ENCODE measurements at regions not wholly inside any gene's neighbourhood (a gene's known extent, or its start where the extent isn't known, plus 50 kb on each side); places are given as distances from the start of the nearest gene placed in this dataset.

DNA sequence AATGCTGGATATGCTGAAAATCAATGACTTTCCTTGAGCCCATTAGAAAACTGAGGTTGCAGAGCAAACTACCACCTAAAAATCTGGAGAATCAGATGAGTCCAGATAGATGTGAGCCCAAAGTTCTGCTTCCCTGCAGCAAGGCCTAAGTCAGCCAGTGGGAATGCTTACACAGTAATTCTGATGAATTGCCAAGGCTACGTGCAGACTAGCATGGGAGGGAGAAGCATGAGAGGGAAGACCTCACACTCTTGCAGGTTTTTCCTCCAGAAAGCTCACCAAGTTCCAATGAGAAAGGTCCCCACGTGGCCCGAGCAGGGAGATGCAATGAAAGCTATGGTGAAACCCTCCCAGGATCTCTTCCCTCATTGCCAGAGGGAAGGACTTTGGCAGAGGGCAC, 104.8 kb upstream of the SIRPA start:
- DNase-seq (ENCODE audit: low spot score): no peak

DNA sequence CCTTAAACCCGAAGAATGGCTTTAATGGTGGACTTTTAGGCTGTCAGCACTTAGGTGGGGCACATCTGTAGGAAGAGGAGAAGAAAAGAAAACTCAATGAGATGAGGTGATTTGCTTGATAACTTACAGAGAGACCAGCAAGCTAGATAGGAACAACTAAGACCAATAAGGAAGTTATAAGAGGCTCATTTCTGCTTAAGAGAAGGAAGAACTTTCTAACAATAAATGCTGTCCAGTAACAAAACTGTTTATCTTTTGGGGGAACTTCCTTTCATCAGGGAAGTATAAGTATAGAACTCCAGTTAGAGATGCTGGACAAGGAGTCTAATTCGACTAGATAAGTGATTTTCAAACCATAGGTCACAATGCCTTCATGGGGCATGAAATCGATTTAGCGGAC, 107.2 kb upstream of the SIRPA start:
- no peak for DNase-seq (ENCODE audit: low spot score)

DNA sequence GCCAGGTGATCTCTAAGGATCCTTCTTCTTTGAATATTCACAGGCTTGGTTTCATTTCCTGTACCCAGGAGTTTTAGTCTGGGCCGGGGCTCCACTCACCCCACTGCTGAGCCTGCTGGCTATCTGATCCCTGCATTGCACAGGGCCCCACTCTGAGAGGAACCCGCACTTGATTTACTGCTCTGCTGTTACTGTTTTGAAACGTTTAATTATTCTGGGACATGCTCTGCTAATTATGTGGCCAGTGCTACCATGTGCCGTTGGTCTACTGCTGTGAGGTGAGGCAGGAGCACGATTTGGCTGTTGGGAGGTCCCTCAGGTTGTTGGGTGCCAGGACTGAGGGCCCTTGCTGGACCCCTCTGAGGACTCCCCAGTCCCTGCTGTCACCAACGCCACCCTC, 108.7 kb upstream of the SIRPA start:
- no peak for DNase-seq (ENCODE audit: low spot score)

DNA sequence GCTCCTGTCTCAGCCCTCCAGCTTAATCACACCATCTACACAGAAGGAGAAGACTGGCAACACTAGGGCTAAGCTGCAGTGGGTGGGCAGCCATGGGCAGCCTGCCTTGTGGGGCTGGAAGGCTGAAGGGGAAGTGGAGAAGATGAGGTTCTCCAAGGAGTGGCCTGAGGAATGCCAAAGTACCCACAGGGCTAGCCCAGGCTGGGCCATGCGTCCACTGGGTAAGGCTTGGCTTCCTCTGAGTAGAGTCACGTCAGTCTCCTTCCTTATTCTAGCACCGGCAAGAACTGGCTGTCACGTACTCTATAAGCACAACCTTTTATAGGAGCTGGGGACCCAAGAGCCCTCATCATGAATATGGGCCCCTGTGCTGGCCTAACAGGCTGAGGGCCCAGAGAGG, 110.6 kb upstream of the SIRPA start:
- no peak for DNase-seq (ENCODE audit: low spot score)

DNA sequence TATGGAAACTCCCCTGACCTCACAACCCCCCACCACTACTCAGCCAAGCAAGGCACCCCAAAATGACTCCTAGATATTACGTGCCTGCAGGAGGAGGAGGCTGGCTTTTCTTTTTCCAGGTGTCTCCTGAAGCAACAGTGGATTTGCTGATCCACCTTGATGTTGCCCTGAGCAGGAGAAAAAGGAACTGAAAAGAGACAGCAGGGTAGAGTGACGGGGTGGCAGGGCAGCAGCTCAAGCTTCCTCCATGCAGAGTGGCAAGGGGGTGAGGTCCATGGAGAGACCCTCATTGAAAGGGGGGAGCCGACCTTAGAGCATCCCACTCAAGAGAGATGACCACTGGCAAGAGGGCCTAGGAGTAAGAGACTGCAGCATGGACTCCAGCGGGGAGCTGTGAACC, 112.0 kb upstream of the SIRPA start:
- no peak for DNase-seq (ENCODE audit: low spot score)

DNA sequence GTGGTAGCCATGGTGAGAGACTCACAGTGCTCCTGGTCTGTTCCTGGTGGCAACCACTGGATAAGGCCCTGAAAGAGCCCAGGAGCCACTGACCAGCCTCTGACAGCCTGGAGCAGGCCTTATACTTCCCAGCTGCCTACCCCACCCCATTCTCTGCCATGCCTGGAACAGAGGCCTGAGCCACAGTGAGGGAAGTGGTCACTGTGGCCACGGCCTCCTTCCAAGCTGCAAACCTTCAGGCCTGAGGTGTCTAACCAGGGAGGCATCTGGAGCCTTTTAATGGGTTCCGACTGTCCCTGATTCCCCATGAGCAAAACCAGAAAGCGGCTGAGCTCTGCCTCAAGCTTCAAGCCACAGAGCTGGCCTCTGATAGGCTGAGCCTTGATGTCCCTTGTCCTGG, 113.0 kb upstream of the SIRPA start:
- no peak for DNase-seq (ENCODE audit: low spot score)

DNA sequence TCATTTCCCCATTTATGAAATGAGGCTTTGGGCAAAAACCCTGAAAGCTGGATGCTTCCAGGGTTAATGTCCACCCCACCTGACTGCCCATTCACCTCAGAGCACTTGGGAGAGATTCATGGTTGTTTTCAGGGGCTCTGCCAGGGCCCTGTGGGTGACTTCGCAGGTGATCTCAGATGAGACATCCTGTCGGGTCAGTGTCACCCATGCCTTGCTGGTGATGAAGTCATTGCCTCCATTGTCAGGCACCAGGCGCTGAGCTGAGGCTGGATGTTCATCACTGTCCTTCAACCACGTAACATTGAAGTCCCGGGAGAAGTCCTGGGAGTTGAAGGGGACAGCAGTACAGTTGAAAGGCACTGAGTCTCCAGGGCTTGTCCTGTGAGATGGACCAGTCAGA, 115.6 kb upstream of the SIRPA start:
- DNase-seq (ENCODE audit: low spot score): no peak

DNA sequence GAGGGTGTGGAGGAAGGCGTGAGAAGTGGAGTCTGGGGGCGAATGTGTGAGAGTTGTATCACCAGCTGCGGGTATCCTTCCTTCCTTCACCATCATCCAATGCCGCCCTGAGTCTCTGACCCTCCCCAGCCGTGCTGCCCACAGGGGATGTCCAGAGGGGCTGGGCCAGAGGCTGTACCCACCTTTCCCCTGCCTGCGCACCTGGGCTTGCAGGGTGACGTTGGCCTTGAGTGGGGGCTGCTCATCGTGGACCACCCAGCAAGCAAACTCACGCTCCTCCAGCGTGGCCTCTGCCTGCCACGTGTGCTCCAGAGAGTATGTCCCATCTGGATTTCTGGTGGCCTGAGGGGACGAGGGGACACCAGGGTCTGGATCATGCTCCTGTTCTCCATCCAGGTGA, 116.9 kb upstream of the SIRPA start:
- no peak for DNase-seq (ENCODE audit: low spot score)

DNA sequence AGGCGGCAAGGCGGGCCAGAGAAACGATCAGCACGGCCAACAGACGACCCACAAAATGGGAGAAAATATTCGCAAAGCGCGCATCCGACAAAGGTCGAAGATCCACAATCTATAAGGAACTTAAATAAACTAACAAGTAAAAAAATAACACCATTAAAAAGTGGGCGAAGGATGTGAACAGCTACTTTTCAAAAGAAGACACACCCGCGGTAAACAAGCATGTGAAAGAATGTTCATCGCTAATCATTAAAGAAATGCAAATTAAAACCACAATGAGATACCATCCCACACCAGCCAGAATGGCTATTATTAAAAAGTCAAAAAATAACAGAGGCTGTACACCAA, 117.8 kb upstream of the SIRPA start:
- DNase-seq (ENCODE audit: low spot score): no peak

DNA sequence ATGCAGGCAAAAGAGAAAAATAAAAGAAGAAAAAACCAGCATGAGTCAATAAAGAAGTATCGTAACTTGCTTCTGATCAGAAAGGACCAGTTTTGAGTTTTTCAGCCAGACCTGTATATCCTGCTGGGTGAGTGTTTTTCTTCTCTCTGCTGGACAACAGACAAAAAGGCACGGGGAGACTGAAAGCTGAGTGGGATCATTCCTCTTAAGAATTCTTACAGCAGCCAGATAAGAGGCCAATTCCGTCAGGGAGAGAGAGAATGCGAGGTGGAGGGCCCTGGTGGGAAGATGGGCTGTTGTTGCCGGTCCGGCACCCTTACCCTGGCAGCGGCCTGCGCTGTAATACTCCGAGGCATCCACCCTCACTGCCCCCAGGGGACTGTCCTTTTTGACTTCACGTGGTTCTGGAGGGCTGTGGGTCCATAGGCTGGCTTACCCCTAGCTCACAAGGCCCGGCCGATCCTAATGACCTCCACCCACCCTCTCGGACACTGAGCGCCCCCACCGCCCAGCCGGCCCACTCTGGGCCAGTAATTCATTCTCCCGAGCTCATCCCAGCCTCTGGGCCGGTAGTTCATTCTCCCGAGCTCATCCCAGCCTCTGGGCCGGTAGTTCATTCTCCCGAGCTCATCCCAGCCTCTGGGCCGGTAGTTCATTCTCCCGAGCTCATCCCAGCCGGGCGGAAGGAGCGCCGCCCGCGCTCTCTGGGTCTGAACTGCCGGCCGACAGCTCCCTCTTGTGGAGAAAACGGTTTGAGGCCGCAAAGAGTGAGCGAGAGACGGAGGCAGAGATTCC, 118.3 kb upstream of the SIRPA start:
- DNase-seq (ENCODE audit: low spot score): peak; percentile 63

DNA sequence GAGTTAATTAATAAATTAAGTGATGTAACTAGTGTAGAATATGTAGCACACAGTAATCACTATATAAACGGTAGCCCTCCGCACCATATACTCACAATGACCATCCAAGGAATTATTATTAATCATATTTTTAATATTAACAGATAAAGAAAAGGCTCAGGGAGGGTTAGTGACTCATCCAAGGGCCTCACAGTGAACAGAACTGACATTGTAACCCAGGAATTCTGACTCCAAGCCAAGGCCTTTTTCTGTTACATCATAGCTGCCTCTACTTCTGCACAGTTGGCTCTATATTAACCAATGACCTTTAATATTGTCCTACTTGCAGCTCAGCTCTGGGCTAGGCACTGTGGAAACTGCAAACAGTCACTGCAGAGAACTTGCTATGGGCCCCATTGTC, 117.5 kb upstream of the SIRPG start:
- peak; percentile 28 for DNase-seq (ENCODE audit: low spot score)

DNA sequence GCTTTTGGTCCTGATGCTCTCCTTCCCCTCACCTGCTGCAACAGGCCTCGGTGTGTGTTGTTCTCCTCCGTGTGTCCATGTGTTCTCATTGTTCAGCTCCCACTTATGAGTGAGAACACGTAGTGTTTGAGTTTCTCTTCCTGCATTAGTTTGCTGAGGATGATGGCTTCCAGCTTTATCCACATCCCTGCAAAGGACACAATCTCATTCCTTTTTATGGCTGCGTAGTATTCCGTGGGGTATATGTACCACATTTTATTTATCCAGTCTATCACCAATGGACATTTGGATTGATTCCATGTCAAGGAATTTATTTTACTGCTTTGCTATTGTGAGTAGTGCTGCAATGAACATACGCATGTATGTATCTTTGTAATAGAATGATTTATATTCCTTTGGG, 116.9 kb upstream of the SIRPG start:
- DNase-seq (ENCODE audit: low spot score): no peak

DNA sequence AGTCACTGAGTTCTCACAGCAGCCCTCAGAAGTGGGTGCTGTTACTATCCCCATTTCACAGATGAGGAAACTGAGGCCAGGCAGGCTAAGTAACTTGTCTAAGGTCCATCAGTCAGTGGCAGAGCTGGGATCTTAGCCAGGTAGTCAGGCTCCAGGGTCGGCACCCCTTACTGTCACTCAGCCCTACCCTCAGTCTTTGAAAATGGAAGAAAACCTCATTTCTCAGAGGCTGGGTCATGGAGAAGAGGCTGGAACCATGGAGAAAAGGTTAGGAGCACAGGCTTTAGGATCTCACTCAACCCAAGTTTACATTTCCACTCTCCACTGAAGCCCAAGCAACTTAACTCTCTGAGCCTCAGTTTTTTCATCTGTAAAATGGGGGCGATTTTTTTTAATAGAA, 116.2 kb upstream of the SIRPG start:
- no peak for DNase-seq (ENCODE audit: low spot score)

DNA sequence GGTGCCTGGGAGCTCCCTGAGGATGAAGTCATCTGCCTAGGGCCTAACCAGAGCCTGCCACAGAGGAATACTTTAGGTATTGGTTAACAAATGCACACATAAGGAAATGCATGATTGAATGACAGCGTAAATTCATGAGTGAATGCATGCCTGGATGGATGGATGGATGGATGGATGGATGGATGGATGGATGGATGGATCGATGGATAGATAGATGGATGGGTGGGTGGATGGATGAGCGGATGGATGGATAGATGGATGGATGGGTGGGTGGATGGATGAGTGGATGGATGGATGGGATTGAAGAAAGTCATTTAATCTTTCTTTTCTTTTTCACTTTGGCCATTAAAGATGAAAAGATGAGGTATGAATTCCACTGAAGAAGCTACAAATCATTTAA, 111.9 kb upstream of the SIRPG start:
- no peak for DNase-seq (ENCODE audit: low spot score)

DNA sequence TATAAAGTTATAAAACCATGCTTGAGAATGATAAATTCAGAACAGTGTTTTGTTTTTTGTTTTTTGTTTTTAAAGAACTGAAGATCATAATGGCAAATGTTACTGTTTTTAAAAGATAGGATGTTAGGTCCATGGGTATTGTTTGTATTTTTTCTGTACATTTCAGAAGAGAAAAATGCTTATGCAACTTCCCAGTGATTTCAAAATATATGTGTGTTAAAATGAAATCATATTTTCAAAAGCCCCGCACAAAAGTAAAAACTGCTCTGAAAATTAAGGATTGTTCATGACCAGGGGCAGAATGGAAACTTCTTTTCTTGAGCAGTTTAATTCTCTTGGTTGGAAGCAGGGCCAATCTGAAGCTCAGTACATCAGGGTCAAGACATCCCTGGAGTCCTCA, 109.2 kb upstream of the SIRPG start:
- no peak for DNase-seq (ENCODE audit: low spot score)

DNA sequence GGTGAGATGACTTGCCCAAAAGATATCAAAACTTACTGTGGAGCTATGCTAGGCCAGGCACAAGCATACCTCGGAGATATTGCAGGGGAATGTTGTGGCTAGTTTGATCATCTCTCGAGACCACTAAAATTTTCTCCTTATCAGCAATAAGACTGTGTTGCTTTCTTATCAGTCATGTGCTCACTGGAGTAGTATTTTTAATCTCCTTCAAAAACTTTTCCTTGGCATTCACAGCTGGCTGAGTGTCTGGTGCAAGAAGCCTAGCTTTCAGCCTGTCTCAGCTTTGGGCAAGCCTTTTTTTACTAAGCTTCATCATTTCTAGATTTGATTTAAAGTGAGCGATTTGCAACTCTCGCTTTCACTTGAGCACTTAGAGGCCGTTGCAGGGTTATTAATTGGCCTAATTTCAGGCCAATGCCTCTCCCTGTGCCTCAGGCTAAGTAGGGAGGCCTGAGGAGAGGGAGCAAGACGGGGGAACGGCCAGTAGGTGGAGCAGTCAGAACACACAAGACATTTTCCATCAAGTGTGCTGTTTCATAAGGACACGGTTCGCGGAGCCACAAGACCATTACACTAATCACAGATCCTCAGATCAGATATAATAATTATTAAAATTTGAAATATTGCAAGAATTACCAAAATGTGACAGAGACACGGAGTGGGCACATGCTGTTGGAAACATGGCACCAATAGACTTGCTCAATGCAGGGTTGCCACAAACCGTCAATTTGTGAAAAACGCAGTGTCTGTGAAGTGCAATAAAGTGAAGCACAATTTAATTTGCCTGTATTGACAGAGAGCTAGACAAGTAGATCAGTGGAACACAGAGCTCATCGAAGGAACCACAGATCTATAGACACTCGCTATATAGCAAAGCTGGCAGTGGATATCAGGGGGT, 106.8 kb upstream of the SIRPG start:
- peak; percentile 78 for DNase-seq (ENCODE audit: low spot score)

DNA sequence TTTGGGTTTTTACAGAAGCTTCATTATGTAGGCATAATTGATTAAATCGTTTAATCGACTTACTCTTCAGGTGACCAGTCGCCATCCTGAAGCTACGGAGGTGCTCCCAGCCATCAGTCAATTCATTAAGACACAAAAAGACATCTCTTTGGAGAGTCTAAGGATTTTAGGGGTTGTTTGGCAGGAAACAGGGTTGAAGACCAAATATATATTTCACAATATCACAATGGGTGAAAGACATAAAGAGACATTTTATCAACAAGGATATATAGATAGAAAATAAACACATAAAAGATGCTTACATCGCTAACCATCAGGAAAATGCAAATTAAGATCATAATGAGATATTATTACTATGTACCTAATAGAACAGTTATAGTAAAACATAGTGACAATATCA, 104.0 kb upstream of the SIRPG start:
- no peak for DNase-seq (ENCODE audit: low spot score)

DNA sequence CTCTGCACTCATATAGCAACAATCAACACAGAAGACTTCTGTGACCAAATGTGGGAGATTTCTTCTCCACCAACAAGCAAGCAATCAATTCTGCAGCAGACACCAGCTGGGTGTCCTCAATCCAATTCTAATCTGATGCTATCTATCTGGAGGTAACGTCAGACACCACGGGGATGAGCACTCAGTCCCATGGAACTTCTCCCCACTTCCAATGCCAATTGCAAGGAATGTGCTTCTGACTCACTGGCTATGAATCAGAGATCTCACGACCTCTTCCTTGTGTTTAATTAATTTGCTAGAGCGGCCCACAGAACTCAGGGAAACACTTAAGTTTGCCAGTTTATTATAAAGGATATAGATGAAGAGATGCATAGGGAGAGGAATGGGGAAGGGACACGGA, 103.5 kb upstream of the SIRPG start:
- peak; percentile 64 for DNase-seq (ENCODE audit: low spot score)

DNA sequence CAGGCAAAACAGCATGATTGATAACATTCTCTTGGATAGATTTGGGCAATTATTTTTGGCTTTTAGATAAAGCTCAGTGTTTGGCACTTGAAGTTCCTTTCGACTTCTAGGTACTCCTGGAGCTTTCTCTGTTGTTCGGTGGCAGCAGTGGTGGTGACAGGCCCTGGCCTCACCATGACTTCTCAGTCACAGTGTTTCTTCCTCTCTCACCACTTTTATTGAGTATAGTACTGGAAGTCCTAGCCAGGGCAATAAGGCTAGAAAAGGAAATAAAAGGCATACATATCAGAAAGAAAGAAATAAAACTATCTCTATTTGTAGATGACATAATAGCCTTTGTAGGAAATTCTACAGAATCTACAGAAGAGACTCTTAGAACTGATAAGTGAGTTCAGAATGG, 101.2 kb upstream of the SIRPG start:
- no peak for DNase-seq (ENCODE audit: low spot score)

DNA sequence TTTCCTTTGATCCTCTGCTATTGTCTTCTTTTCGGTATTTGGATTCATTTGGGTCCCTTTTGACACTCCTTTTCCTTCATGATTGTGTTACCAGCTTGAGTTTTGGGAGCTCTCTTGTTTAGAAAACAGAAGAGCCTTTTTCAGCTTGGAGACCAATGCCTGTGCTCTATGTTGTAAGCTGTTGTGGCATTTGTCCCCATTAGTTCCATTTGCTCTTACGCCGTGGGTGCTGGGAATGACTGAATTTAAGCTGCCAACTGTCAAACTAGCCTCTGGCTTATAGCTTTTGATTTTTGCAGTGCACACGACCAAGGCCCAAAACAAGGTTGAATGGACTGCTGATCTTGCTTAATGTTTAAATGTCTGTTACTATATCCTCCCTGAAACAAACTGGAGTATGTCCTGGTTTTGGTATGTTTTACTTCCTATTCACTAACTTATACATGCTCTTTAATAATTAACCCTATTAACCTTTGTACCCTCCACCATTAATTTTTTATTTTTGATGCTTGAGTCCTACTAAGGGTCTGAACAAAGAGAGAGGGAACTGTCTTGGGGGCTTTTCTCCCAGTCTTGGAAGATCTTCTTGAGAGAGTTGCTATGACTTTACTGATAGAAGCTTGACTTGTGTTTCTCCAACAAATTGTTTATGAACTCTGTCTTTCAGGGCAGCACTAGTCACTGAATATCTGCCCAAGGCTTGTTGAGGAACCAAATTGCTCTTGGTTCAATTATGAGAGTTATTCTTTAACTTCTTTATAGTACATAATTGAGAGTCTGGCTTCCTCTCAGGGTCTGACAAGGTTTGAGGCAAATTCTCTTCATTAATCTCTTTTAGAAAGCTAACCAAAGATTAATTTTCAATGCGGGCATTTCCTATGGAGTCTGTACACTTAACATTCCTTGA, 100.3 kb upstream of the SIRPG start:
- DNase-seq (ENCODE audit: low spot score): no peak

DNA sequence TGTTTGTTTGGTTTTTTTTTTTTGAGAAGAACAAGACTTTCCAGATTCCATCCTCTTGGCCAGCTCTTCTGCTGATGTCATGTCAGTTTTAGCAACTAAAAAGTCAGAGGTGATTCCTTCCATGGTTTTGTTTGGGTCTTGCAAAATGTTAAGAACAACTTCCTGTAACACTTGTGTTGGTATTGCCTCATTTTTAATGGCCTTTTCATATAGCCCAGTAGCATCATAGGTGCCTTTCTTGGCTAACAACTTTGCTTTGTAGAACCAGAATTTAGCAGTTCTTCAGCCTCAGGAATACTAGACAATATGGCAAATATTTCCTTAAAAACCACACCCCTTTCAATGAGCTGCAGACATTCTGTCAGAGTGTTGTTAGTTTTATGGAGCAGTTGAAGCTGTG, 99.5 kb upstream of the SIRPG start:
- no peak for DNase-seq (ENCODE audit: low spot score)

DNA sequence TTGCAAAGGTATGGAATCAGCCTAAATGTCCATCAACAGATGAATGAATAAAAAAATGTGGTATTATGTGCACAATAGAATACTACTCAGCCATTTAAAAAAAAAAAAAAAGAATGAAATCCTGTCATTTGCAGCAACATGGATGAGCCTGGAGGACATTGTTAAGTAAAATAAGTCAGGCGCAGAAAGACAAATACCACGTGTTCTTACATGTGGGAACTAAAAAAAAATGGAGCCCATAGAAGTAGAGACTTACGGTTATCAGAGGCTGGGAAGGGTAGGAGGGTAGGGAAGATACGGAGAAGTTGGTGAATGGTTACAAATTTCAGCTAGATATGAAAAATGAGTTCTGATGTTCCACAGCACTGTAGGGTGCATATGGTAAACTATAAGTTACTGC, 97.2 kb upstream of the SIRPG start:
- no peak for DNase-seq (ENCODE audit: low spot score)

DNA sequence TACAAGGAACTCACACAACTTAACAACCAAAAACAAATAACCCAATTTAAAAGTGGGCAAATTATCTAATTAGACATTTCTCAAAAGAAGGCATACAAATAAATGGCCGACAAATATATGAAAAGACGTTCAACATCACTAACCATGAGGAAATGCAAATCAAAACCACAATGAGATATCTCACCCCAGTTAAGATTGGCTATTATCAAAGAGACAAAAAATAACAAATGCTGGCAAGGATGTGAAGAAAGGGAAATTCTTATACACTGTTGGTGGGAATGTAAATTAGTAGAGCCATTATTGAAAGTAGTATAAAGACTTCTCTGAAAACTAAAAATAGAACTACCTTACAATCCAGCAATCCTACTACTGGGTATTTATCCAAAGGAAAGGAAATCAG, 96.7 kb upstream of the SIRPG start:
- no peak for DNase-seq (ENCODE audit: low spot score)

Measured in COLO829 (cell line).